Endothelial cell of umbilical vein (primary cell): ENCODE measurements at regions not wholly inside any gene's neighbourhood (a gene's known extent, or its start where the extent isn't known, plus 50 kb on each side); places are given as distances from the start of the nearest gene placed in this dataset.

Experiments
- BruUV-seq: library from RNA; stranded (reverse); fragments of 400-500 nt; replicated peaks from 2 replicates; lab custom pipeline; 2021; lab: Mats Ljungman, UMichigan
- CTCF ChIA-PET: fragments of 300-600, 350-600 bp; sonication (Branson Sonifier 250); formaldehyde crosslinking; loops from one replicate; lab custom pipeline; 2021; ENCODE audit warnings: antibody characterized with exemption, inconsistent platforms; lab: Charles Lee
- POLR2A ChIA-PET: fragments of 300-600, 350-600 bp; sonication (Branson Sonifier 250); formaldehyde crosslinking; loops from one replicate; lab custom pipeline; 2021; ENCODE audit warnings: antibody characterized with exemption, inconsistent platforms; lab: Charles Lee
- DNase-seq: peaks from one replicate; pipeline ENCODE4 v3.0.0-alpha.2; 2011; ENCODE audit warnings: low read depth, low spot score
- FAIRE-seq: peaks from 2 replicates; lab custom pipeline; 2011; peaks lifted over from hg19 to GRCh38; lab: Jason Lieb, UNC
- H2AFZ ChIP-seq: 2 replicates; pipeline ENCODE4 v1.6.0; 2012; ENCODE audit warnings: low read depth, low read length, control low read depth, inconsistent platforms
- H3K27ac ChIP-seq: 2 replicates; pipeline ENCODE4 v1.5.1; 2011; ENCODE audit warnings: low read depth, mild to moderate bottlenecking, control low read depth, low read length, moderate library complexity; ENCODE audit not compliant: insufficient read depth
- H3K27me3 ChIP-seq, 2 experiments: 2 replicates each; pipeline versions ENCODE4 v1.6.0 to v1.6.1; 2011; ENCODE audit warnings: low read length in 2 of 2, mixed read lengths in 1 of 2; ENCODE audit not compliant: control insufficient read depth in 2 of 2, insufficient read depth in 2 of 2
- H3K36me3 ChIP-seq, 2 experiments: 2 replicates in 1 of 2; 3 replicates in 1 of 2; pipeline ENCODE4 v1.5.1; 2011; ENCODE audit warnings: low read length in 2 of 2, mild to moderate bottlenecking in 1 of 2, moderate library complexity in 1 of 2; ENCODE audit not compliant: control insufficient read depth in 2 of 2, insufficient read depth in 2 of 2; ENCODE audit errors: extremely low read depth in 1 of 2
- H3K4me1 ChIP-seq: 3 replicates; pipeline ENCODE4 v1.5.1; 2011; ENCODE audit warnings: mild to moderate bottlenecking, low read length; ENCODE audit not compliant: control insufficient read depth, insufficient read depth; ENCODE audit errors: extremely low read depth
- H3K4me2 ChIP-seq: 2 replicates; pipeline ENCODE4 v1.6.1; 2011; ENCODE audit warnings: low read length, control low read depth, mixed read lengths; ENCODE audit not compliant: insufficient read depth
- H3K4me3 ChIP-seq, 3 experiments: fragments of 200-600 bp in 1 of 3; sonication (generic), shearing (Covaris generic) in 1 of 3; replicated peaks in 1 of 3; 2 replicates each; pipeline ENCODE4 v1.5.1; 2011 to 2016; ENCODE audit warnings: control low read depth in 3 of 3, low read length in 3 of 3, mild to moderate bottlenecking in 2 of 3, inconsistent platforms in 1 of 3, low read depth in 1 of 3, moderate library complexity in 1 of 3; ENCODE audit not compliant: insufficient read depth in 1 of 3
- H3K79me2 ChIP-seq: 2 replicates; pipeline ENCODE4 v1.6.0; 2012; ENCODE audit warnings: low read length, inconsistent platforms; ENCODE audit not compliant: control insufficient read depth, insufficient read depth
- H3K9ac ChIP-seq: replicated peaks from 2 replicates; pipeline ENCODE3; 2011; ENCODE audit warnings: low read length, control low read depth; ENCODE audit not compliant: insufficient read depth; ENCODE audit errors: extremely low read depth
- H3K9me1 ChIP-seq: replicated peaks from 3 replicates; pipeline ENCODE4 v1.6.0; 2011; ENCODE audit warnings: mild to moderate bottlenecking, low read length; ENCODE audit not compliant: control insufficient read depth, insufficient read depth; ENCODE audit errors: extremely low read depth
- H3K9me3 ChIP-seq: replicated peaks from 2 replicates; pipeline ENCODE4 v1.5.1; 2012; ENCODE audit warnings: low read length, inconsistent platforms; ENCODE audit not compliant: control insufficient read depth, insufficient read depth
- H4K20me1 ChIP-seq: replicated peaks from 2 replicates; pipeline ENCODE3; 2011; ENCODE audit warnings: mild to moderate bottlenecking, low read length; ENCODE audit not compliant: control insufficient read depth, insufficient read depth; ENCODE audit errors: extremely low read depth
- CTCF ChIP-seq, 2 donors: IDR thresholded peaks; 1 replicate in 1 of 2; 2 replicates in 1 of 2; pipeline ENCODE4 v1.5.1; 2011; ENCODE audit warnings: low read length in 2 of 2, mild to moderate bottlenecking in 2 of 2, moderate library complexity in 2 of 2, control low read depth in 1 of 2, inconsistent platforms in 1 of 2, low read depth in 1 of 2; ENCODE audit not compliant: insufficient read depth in 1 of 2; ENCODE audit errors: extremely low read depth in 1 of 2
- EZH2 ChIP-seq: IDR thresholded peaks from 2 replicates; pipeline ENCODE4 v1.6.1; 2012; ENCODE audit warnings: borderline replicate concordance, low read depth, mild to moderate bottlenecking, moderate library complexity, low read length, inconsistent platforms; ENCODE audit not compliant: severe bottlenecking
- FOS ChIP-seq: IDR thresholded peaks from 2 replicates; pipeline ENCODE4 v1.6.1; 2011; ENCODE audit warnings: mild to moderate bottlenecking, low read length, moderate library complexity, borderline replicate concordance; ENCODE audit not compliant: insufficient read depth
- GATA2 ChIP-seq: IDR thresholded peaks from 2 replicates; pipeline ENCODE4 v1.7.0; 2011; ENCODE audit warnings: low read depth, mild to moderate bottlenecking, moderate library complexity, mixed read lengths, low read length; ENCODE audit not compliant: insufficient read length, insufficient read depth
- JUN ChIP-seq: IDR thresholded peaks from 2 replicates; pipeline ENCODE4 v1.6.1; 2011; ENCODE audit warnings: borderline replicate concordance, low read depth; ENCODE audit not compliant: insufficient read length, insufficient read depth
- MAX ChIP-seq: IDR thresholded peaks from 2 replicates; pipeline ENCODE4 v1.6.1; 2011; ENCODE audit not compliant: insufficient read depth, insufficient read length
- MYC ChIP-seq: IDR thresholded peaks from one replicate; pipeline ENCODE4 v1.6.1; 2011; ENCODE audit warnings: mild to moderate bottlenecking, low read depth, low read length
- POLR2A ChIP-seq: IDR thresholded peaks from 2 replicates; pipeline ENCODE4 v1.6.1; 2012; ENCODE audit warnings: low read depth, mild to moderate bottlenecking, control low read depth, low read length
- POLR2AphosphoS5 ChIP-seq: IDR thresholded peaks from 2 replicates; pipeline ENCODE4 v1.6.1; 2012; ENCODE audit warnings: low read depth, mild to moderate bottlenecking, control low read depth, low read length, moderate library complexity; ENCODE audit not compliant: insufficient read depth
- dilution Hi-C: fragments of 300-500 bp; cut with MboI; formaldehyde crosslinking; loops from one replicate; pipeline ENCODE4 v1.15.0; 2019; ENCODE audit warnings: low sequenced_read_pairs; ENCODE audit not compliant: extremely low pct_ligation_motif_present
- intact Hi-C: fragments of 100-400 bp; cut with micrococcal nuclease; formaldehyde crosslinking; loops from one replicate; pipeline ENCODE4 v1.10.0; 2022

DNA sequence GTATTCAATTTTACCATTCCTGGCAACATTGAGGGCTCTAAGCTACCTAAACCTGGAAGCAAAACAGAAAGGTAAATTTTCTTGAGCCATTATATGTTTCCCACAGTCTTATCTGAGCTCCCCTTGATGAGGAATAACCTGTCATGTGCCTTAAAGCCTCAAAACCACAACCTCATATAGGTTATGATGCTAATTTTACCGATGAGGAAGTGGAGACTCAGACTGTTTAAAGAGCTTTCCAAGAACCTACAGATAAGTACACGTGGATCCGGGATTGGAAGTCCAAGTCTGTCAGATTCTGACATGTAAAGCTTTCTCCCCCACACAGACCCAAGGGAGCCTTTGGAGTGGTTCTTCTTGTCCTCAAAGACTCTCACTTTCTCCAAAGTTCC lies 140.5 kb downstream of the SEMA6D start:
- DNase-seq (no peak), FAIRE-seq (no peak)
- Histone ChIP-seq H3K4me3 (no peak overlapping the region), H3K9me1 (no peaks in the 10 kb centered on the region), H3K4me1 (no peaks in the 10 kb centered on the region), H2AFZ (no peak overlapping the region), H3K27ac (no peak overlapping the region), H4K20me1 (no peaks in the 10 kb centered on the region), H3K27me3 (peaks cover 6 to 7% of the 10 kb centered on the region in 2 experiments), H3K9me3 (no peaks in the 10 kb centered on the region), H3K36me3 (no peaks in the 10 kb centered on the region), H3K9ac (no peak overlapping the region), H3K79me2 (no peaks in the 10 kb centered on the region), H3K4me2 (no peak overlapping the region)
- CTCF ChIA-PET = interaction anchor here (1.6 kb wide), 1 partner anchor 132 kb away, joined by 3 read pairs; no protein-coding TSS in a partner anchor
- TF ChIP-seq GATA2 = no peak
- TF ChIP-seq MAX = no peak
- TF ChIP-seq POLR2A = no peak
- TF ChIP-seq JUN = no peak
- no peak for TF ChIP-seq POLR2AphosphoS5
- intact Hi-C loops (no loop called here), dilution Hi-C loops (no loop called here)
- POLR2A ChIA-PET = no interaction called here
- no TSS peak for BruUV-seq

GRCh38 chr15:47861111-47861903 lies 144.0 kb downstream of the SEMA6D start:
- Histone ChIP-seq H3K9ac (no peak overlapping the region), H3K4me1 (no peaks in the 10 kb centered on the region), H3K27ac (no peak overlapping the region), H3K9me3 (no peaks in the 10 kb centered on the region), H3K9me1 (no peaks in the 10 kb centered on the region), H4K20me1 (no peaks in the 10 kb centered on the region), H3K36me3 (no peaks in the 10 kb centered on the region), H3K79me2 (no peaks in the 10 kb centered on the region), H3K4me2 (no peak overlapping the region), H3K27me3 (peaks cover 6 to 8% of the 10 kb centered on the region in 2 experiments), H2AFZ (no peak overlapping the region), H3K4me3 (no peak overlapping the region)
- DNase-seq (no peak), FAIRE-seq (no peak)
- dilution Hi-C loops (no loop called here), intact Hi-C loops (no loop called here)
- ChIA-PET POLR2A (no interaction called here), CTCF (no interaction called here)
- TF ChIP-seq POLR2AphosphoS5 (no peak), JUN (no peak), CTCF (IDR thresholded peaks at IDR 0.05; ENCODE audit: extremely low read depth in 1 of 2, insufficient read depth in 1 of 2, low read depth in 1 of 2, low read length in 2 of 2) (no peak), GATA2 (no peak), POLR2A (no peak), MYC (no peak), EZH2 (no peak), FOS (no peak), MAX (no peak)
- BruUV-seq = no TSS peak
